Endothelial cell of umbilical vein (primary cell): ENCODE measurements at regions not wholly inside any gene's neighbourhood (a gene's known extent, or its start where the extent isn't known, plus 50 kb on each side); places are given as distances from the start of the nearest gene placed in this dataset.

ENCODE experiments used
- BruUV-seq: library from RNA; stranded (reverse); fragments of 400-500 nt; replicated peaks from 2 replicates; lab custom pipeline; 2021; lab: Mats Ljungman, UMichigan
- CTCF ChIA-PET: fragments of 300-600, 350-600 bp; sonication (Branson Sonifier 250); formaldehyde crosslinking; loops from one replicate; lab custom pipeline; 2021; ENCODE audit warnings: antibody characterized with exemption, inconsistent platforms; lab: Charles Lee
- POLR2A ChIA-PET: fragments of 300-600, 350-600 bp; sonication (Branson Sonifier 250); formaldehyde crosslinking; loops from one replicate; lab custom pipeline; 2021; ENCODE audit warnings: antibody characterized with exemption, inconsistent platforms; lab: Charles Lee
- DNase-seq: peaks from one replicate; pipeline ENCODE4 v3.0.0-alpha.2; 2011; ENCODE audit warnings: low read depth, low spot score
- FAIRE-seq: peaks from 2 replicates; lab custom pipeline; 2011; peaks lifted over from hg19 to GRCh38; lab: Jason Lieb, UNC
- H2AFZ ChIP-seq: 2 replicates; pipeline ENCODE4 v1.6.0; 2012; ENCODE audit warnings: low read depth, low read length, control low read depth, inconsistent platforms
- H3K27ac ChIP-seq: 2 replicates; pipeline ENCODE4 v1.5.1; 2011; ENCODE audit warnings: low read depth, mild to moderate bottlenecking, control low read depth, low read length, moderate library complexity; ENCODE audit not compliant: insufficient read depth
- H3K27me3 ChIP-seq, 2 experiments: 2 replicates each; pipeline versions ENCODE4 v1.6.0 to v1.6.1; 2011; ENCODE audit warnings: low read length in 2 of 2, mixed read lengths in 1 of 2; ENCODE audit not compliant: control insufficient read depth in 2 of 2, insufficient read depth in 2 of 2
- H3K36me3 ChIP-seq, 2 experiments: 2 replicates in 1 of 2; 3 replicates in 1 of 2; pipeline ENCODE4 v1.5.1; 2011; ENCODE audit warnings: low read length in 2 of 2, mild to moderate bottlenecking in 1 of 2, moderate library complexity in 1 of 2; ENCODE audit not compliant: control insufficient read depth in 2 of 2, insufficient read depth in 2 of 2; ENCODE audit errors: extremely low read depth in 1 of 2
- H3K4me1 ChIP-seq: 3 replicates; pipeline ENCODE4 v1.5.1; 2011; ENCODE audit warnings: mild to moderate bottlenecking, low read length; ENCODE audit not compliant: control insufficient read depth, insufficient read depth; ENCODE audit errors: extremely low read depth
- H3K4me2 ChIP-seq: 2 replicates; pipeline ENCODE4 v1.6.1; 2011; ENCODE audit warnings: low read length, control low read depth, mixed read lengths; ENCODE audit not compliant: insufficient read depth
- H3K4me3 ChIP-seq, 3 experiments: fragments of 200-600 bp in 1 of 3; sonication (generic), shearing (Covaris generic) in 1 of 3; replicated peaks in 1 of 3; 2 replicates each; pipeline ENCODE4 v1.5.1; 2011 to 2016; ENCODE audit warnings: control low read depth in 3 of 3, low read length in 3 of 3, mild to moderate bottlenecking in 2 of 3, inconsistent platforms in 1 of 3, low read depth in 1 of 3, moderate library complexity in 1 of 3; ENCODE audit not compliant: insufficient read depth in 1 of 3
- H3K79me2 ChIP-seq: 2 replicates; pipeline ENCODE4 v1.6.0; 2012; ENCODE audit warnings: low read length, inconsistent platforms; ENCODE audit not compliant: control insufficient read depth, insufficient read depth
- H3K9ac ChIP-seq: replicated peaks from 2 replicates; pipeline ENCODE3; 2011; ENCODE audit warnings: low read length, control low read depth; ENCODE audit not compliant: insufficient read depth; ENCODE audit errors: extremely low read depth
- H3K9me1 ChIP-seq: replicated peaks from 3 replicates; pipeline ENCODE4 v1.6.0; 2011; ENCODE audit warnings: mild to moderate bottlenecking, low read length; ENCODE audit not compliant: control insufficient read depth, insufficient read depth; ENCODE audit errors: extremely low read depth
- H3K9me3 ChIP-seq: replicated peaks from 2 replicates; pipeline ENCODE4 v1.5.1; 2012; ENCODE audit warnings: low read length, inconsistent platforms; ENCODE audit not compliant: control insufficient read depth, insufficient read depth
- H4K20me1 ChIP-seq: replicated peaks from 2 replicates; pipeline ENCODE3; 2011; ENCODE audit warnings: mild to moderate bottlenecking, low read length; ENCODE audit not compliant: control insufficient read depth, insufficient read depth; ENCODE audit errors: extremely low read depth
- CTCF ChIP-seq, 2 donors: IDR thresholded peaks; 1 replicate in 1 of 2; 2 replicates in 1 of 2; pipeline ENCODE4 v1.5.1; 2011; ENCODE audit warnings: low read length in 2 of 2, mild to moderate bottlenecking in 2 of 2, moderate library complexity in 2 of 2, control low read depth in 1 of 2, inconsistent platforms in 1 of 2, low read depth in 1 of 2; ENCODE audit not compliant: insufficient read depth in 1 of 2; ENCODE audit errors: extremely low read depth in 1 of 2
- EZH2 ChIP-seq: IDR thresholded peaks from 2 replicates; pipeline ENCODE4 v1.6.1; 2012; ENCODE audit warnings: borderline replicate concordance, low read depth, mild to moderate bottlenecking, moderate library complexity, low read length, inconsistent platforms; ENCODE audit not compliant: severe bottlenecking
- FOS ChIP-seq: IDR thresholded peaks from 2 replicates; pipeline ENCODE4 v1.6.1; 2011; ENCODE audit warnings: mild to moderate bottlenecking, low read length, moderate library complexity, borderline replicate concordance; ENCODE audit not compliant: insufficient read depth
- GATA2 ChIP-seq: IDR thresholded peaks from 2 replicates; pipeline ENCODE4 v1.7.0; 2011; ENCODE audit warnings: low read depth, mild to moderate bottlenecking, moderate library complexity, mixed read lengths, low read length; ENCODE audit not compliant: insufficient read length, insufficient read depth
- JUN ChIP-seq: IDR thresholded peaks from 2 replicates; pipeline ENCODE4 v1.6.1; 2011; ENCODE audit warnings: borderline replicate concordance, low read depth; ENCODE audit not compliant: insufficient read length, insufficient read depth
- MYC ChIP-seq: IDR thresholded peaks from one replicate; pipeline ENCODE4 v1.6.1; 2011; ENCODE audit warnings: mild to moderate bottlenecking, low read depth, low read length
- POLR2A ChIP-seq: IDR thresholded peaks from 2 replicates; pipeline ENCODE4 v1.6.1; 2012; ENCODE audit warnings: low read depth, mild to moderate bottlenecking, control low read depth, low read length
- POLR2AphosphoS5 ChIP-seq: IDR thresholded peaks from 2 replicates; pipeline ENCODE4 v1.6.1; 2012; ENCODE audit warnings: low read depth, mild to moderate bottlenecking, control low read depth, low read length, moderate library complexity; ENCODE audit not compliant: insufficient read depth
- dilution Hi-C: fragments of 300-500 bp; cut with MboI; formaldehyde crosslinking; loops from one replicate; pipeline ENCODE4 v1.15.0; 2019; ENCODE audit warnings: low sequenced_read_pairs; ENCODE audit not compliant: extremely low pct_ligation_motif_present
- intact Hi-C: fragments of 100-400 bp; cut with micrococcal nuclease; formaldehyde crosslinking; loops from one replicate; pipeline ENCODE4 v1.10.0; 2022
- TF ChIP-seq, protein P1 (sequence below): IDR thresholded peaks from 2 replicates; pipeline ENCODE4 v1.6.1; 2011; ENCODE audit not compliant: insufficient read depth, insufficient read length

DNA sequence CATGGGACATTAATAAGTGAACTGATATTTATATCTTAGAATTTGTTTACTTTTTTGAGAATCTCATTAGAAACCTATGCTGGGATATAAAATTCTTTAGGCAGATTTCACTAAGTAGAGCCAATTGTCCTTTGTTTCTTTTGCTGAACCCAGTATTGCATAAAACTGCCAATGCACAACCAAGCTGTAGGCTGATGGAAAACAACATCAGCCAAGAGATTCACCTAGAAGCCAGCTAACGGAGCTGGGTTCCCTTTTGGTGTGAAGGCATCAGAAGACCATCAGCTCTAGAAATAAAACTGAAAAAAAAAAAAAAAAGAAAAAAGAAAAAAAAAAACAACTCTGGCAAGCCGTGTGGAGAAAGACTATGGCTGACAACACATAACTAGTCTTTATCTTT, 328.2 kb upstream of the PDE3A start:
- Histone ChIP-seq H3K9me3 (no peaks in the 10 kb centered on the region), H3K4me1 (peaks cover 9% of the 10 kb centered on the region), H2AFZ (peak overlapping the region; percentile 90), H3K36me3 (no peaks in the 10 kb centered on the region), H3K4me2 (peak overlapping the region; percentile 89), H4K20me1 (no peaks in the 10 kb centered on the region), H3K9me1 (no peaks in the 10 kb centered on the region), H3K27ac (no peak overlapping the region), H3K9ac (no peak overlapping the region), H3K27me3 (no peaks in the 10 kb centered on the region), H3K4me3 (no peak overlapping the region), H3K79me2 (no peaks in the 10 kb centered on the region)
- ChIA-PET POLR2A (interaction anchor here (0.7 kb wide), 1 partner anchor 35 kb away, joined by 5 read pairs; no protein-coding TSS in a partner anchor), CTCF (no interaction called here)
- intact Hi-C loops (no loop called here), dilution Hi-C loops (no loop called here)
- DNase-seq (peak; percentile 29), FAIRE-seq (no peak)
- no TSS peak for BruUV-seq
- no peak for TF ChIP-seq POLR2A
- TF ChIP-seq POLR2AphosphoS5: no peak
- no peak for TF ChIP-seq EZH2
- TF ChIP-seq, protein P1, sequence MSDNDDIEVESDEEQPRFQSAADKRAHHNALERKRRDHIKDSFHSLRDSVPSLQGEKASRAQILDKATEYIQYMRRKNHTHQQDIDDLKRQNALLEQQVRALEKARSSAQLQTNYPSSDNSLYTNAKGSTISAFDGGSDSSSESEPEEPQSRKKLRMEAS: no peak
- no peak for TF ChIP-seq GATA2
- no peak for TF ChIP-seq MYC
- no peak for TF ChIP-seq CTCF (IDR thresholded peaks at IDR 0.05; ENCODE audit: extremely low read depth in 1 of 2, insufficient read depth in 1 of 2, low read depth in 1 of 2, low read length in 2 of 2)
- no peak for TF ChIP-seq JUN
- TF ChIP-seq FOS: no peak
